SK-N-SH (cell line): ENCODE measurements at regions not wholly inside any gene's neighbourhood (a gene's known extent, or its start where the extent isn't known, plus 50 kb on each side); places are given as distances from the start of the nearest gene placed in this dataset.

Source experiments
- ELF1 ChIP-seq: IDR thresholded peaks from 2 replicates; pipeline ENCODE4 v1.4.0; 2012
- FOSL2 ChIP-seq: IDR thresholded peaks from 2 replicates; pipeline ENCODE4 v1.4.0; 2012; ENCODE audit warnings: low read depth, mild to moderate bottlenecking, moderate library complexity, borderline replicate concordance
- IRF3 ChIP-seq: fragments of 150-350 bp; IDR thresholded peaks from 2 replicates; pipeline ENCODE4 v1.6.1; 2016; ENCODE audit warnings: mild to moderate bottlenecking, low read depth, low read length
- RCOR1 ChIP-seq: fragments of 150-350 bp; IDR thresholded peaks from 2 replicates; pipeline ENCODE4 v1.6.1; 2017; ENCODE audit warnings: antibody characterized with exemption, low read length
- SIN3A ChIP-seq: IDR thresholded peaks from 2 replicates; pipeline ENCODE4 v1.6.1; 2012; ENCODE audit warnings: low read depth, mild to moderate bottlenecking, low read length, moderate library complexity, borderline replicate concordance
- USF1 ChIP-seq: IDR thresholded peaks from 2 replicates; pipeline ENCODE4 v1.4.0; 2012; ENCODE audit warnings: low read depth, borderline replicate concordance
- TF ChIP-seq, protein P1 (sequence below): fragments of 200-600 bp; sonication (generic); IDR thresholded peaks from 2 replicates; pipeline ENCODE4 v1.6.1; 2017; ENCODE audit warnings: antibody characterized with exemption, mild to moderate bottlenecking, moderate library complexity
- TF ChIP-seq, protein P2 (sequence below): IDR thresholded peaks from 2 replicates; pipeline ENCODE4 v1.4.0; 2012; ENCODE audit warnings: low read depth

DNA sequence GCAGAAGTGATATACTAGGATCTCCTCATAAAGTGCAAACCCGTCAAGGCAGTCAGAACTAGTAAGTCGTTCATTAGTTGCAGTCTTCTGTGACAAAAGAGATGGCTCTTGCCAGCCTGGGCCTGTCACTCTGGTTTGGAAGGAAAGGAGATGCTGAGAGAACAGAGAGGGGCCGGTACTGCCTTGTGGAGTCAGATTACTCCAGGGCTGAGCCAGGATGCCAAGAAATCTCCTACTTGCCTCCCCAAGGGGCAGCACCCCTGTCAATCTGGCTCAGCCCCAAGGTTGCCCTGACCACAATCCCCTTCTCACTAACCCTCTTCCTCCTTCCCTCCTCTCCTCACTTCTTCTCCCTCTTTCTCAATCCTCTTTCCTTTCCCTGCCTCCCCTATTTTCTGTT is 62.9 kb upstream of the ASPRV1 start:
- TF ChIP-seq, protein P1, sequence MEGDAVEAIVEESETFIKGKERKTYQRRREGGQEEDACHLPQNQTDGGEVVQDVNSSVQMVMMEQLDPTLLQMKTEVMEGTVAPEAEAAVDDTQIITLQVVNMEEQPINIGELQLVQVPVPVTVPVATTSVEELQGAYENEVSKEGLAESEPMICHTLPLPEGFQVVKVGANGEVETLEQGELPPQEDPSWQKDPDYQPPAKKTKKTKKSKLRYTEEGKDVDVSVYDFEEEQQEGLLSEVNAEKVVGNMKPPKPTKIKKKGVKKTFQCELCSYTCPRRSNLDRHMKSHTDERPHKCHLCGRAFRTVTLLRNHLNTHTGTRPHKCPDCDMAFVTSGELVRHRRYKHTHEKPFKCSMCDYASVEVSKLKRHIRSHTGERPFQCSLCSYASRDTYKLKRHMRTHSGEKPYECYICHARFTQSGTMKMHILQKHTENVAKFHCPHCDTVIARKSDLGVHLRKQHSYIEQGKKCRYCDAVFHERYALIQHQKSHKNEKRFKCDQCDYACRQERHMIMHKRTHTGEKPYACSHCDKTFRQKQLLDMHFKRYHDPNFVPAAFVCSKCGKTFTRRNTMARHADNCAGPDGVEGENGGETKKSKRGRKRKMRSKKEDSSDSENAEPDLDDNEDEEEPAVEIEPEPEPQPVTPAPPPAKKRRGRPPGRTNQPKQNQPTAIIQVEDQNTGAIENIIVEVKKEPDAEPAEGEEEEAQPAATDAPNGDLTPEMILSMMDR: no peak
- TF ChIP-seq ELF1 (no peak), IRF3 (no peak), SIN3A (no peak), FOSL2 (no peak), RCOR1 (no peak), USF1 (no peak)
- TF ChIP-seq, protein P2, sequence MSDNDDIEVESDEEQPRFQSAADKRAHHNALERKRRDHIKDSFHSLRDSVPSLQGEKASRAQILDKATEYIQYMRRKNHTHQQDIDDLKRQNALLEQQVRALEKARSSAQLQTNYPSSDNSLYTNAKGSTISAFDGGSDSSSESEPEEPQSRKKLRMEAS: no peak
